ENCODE measurements at regions not wholly inside any gene's neighbourhood (a gene's known extent, or its start where the extent isn't known, plus 50 kb on each side); places are given as distances from the start of the nearest gene placed in this dataset.

DNA sequence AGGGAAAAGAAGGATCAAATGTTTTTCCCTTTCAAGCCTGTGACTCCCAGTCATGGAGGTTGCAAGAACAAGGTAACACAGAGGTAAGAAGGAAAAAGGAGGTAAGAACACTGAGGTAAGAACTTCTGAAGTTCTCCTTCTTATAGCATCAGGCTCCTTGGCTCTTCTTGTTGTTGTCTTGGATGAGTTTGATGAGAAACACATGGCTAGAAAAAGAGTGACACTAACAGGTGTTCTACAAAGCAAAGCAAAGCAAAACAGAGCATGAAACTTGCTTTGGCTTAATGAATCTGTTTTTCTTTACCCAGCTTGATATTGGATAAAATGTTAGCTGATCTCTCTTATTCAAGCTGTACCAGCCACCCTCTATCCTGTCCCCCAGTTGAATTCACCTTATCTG, 231.2 kb upstream of the F9 start:
- ATAC-seq (no peak), DNase-seq (ENCODE audit: low spot score) (no peak)
- Mint-ChIP-seq H3K36me3 (no peaks in the 10 kb centered on the region), H3K27ac (no peak overlapping the region), H3K27me3 (ENCODE audit: low read depth) (no peaks in the 10 kb centered on the region; the same call in 1 of the 2 replicates), H3K4me1 (peaks cover 22% of the 10 kb centered on the region), H3K9me3 (no peaks in the 10 kb centered on the region), H3K4me3 (no peak overlapping the region)
- CTCF ChIA-PET = no interaction called here
- TF ChIP-seq, protein P1, sequence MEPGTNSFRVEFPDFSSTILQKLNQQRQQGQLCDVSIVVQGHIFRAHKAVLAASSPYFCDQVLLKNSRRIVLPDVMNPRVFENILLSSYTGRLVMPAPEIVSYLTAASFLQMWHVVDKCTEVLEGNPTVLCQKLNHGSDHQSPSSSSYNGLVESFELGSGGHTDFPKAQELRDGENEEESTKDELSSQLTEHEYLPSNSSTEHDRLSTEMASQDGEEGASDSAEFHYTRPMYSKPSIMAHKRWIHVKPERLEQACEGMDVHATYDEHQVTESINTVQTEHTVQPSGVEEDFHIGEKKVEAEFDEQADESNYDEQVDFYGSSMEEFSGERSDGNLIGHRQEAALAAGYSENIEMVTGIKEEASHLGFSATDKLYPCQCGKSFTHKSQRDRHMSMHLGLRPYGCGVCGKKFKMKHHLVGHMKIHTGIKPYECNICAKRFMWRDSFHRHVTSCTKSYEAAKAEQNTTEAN (CRISPR knock-in tag; IDR thresholded peaks at IDR 0.05) = no peak
- TF ChIP-seq, protein P2, sequence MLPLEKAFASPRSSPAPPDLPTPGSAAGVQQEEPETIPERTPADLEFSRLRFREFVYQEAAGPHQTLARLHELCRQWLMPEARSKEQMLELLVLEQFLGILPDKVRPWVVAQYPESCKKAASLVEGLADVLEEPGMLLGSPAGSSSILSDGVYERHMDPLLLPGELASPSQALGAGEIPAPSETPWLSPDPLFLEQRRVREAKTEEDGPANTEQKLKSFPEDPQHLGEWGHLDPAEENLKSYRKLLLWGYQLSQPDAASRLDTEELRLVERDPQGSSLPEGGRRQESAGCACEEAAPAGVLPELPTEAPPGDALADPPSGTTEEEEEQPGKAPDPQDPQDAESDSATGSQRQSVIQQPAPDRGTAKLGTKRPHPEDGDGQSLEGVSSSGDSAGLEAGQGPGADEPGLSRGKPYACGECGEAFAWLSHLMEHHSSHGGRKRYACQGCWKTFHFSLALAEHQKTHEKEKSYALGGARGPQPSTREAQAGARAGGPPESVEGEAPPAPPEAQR (CRISPR knock-in tag; IDR thresholded peaks at IDR 0.05) = no peak
- no peak for TF ChIP-seq ZNF232 (CRISPR knock-in tag; IDR thresholded peaks at IDR 0.05)
- POLR2A ChIA-PET = no interaction called here

- Mint-ChIP-seq H3K27me3 (ENCODE audit: low read depth) (no peaks in the 10 kb centered on the region; the same call in 1 of the 2 replicates), H3K36me3 (no peaks in the 10 kb centered on the region), H3K9me3 (no peaks in the 10 kb centered on the region), H3K4me3 (no peak overlapping the region), H3K27ac (no peak overlapping the region), H3K4me1 (peaks cover 22% of the 10 kb centered on the region)
- no peak for ATAC-seq
- CTCF ChIA-PET = no interaction called here
- no peak for TF ChIP-seq SMAD4 (CRISPR knock-in tag; IDR thresholded peaks at IDR 0.05)
- no peak for TF ChIP-seq ATF1 (CRISPR knock-in tag; IDR thresholded peaks at IDR 0.05)
- TF ChIP-seq ELF4 (CRISPR knock-in tag; IDR thresholded peaks at IDR 0.05; ENCODE audit: low read depth) = no peak
- no peak for TF ChIP-seq SMAD3 (CRISPR knock-in tag; IDR thresholded peaks at IDR 0.05; ENCODE audit: borderline replicate concordance)
- TF ChIP-seq, protein P3, sequence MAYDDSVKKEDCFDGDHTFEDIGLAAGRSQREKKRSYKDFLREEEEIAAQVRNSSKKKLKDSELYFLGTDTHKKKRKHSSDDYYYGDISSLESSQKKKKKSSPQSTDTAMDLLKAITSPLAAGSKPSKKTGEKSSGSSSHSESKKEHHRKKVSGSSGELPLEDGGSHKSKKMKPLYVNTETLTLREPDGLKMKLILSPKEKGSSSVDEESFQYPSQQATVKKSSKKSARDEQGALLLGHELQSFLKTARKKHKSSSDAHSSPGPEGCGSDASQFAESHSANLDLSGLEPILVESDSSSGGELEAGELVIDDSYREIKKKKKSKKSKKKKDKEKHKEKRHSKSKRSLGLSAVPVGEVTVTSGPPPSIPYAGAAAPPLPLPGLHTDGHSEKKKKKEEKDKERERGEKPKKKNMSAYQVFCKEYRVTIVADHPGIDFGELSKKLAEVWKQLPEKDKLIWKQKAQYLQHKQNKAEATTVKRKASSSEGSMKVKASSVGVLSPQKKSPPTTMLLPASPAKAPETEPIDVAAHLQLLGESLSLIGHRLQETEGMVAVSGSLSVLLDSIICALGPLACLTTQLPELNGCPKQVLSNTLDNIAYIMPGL (CRISPR knock-in tag; IDR thresholded peaks at IDR 0.05) = no peak
- no peak for TF ChIP-seq USF2 (CRISPR knock-in tag; IDR thresholded peaks at IDR 0.05)
- TF ChIP-seq ZNF396 (CRISPR knock-in tag; IDR thresholded peaks at IDR 0.05; ENCODE audit: borderline replicate concordance) = no peak
- no peak for TF ChIP-seq ESRRA (CRISPR knock-in tag; IDR thresholded peaks at IDR 0.05; ENCODE audit: borderline replicate concordance)
- no peak for TF ChIP-seq GABPB1 (CRISPR knock-in tag; IDR thresholded peaks at IDR 0.05)
- TF ChIP-seq, protein P4, sequence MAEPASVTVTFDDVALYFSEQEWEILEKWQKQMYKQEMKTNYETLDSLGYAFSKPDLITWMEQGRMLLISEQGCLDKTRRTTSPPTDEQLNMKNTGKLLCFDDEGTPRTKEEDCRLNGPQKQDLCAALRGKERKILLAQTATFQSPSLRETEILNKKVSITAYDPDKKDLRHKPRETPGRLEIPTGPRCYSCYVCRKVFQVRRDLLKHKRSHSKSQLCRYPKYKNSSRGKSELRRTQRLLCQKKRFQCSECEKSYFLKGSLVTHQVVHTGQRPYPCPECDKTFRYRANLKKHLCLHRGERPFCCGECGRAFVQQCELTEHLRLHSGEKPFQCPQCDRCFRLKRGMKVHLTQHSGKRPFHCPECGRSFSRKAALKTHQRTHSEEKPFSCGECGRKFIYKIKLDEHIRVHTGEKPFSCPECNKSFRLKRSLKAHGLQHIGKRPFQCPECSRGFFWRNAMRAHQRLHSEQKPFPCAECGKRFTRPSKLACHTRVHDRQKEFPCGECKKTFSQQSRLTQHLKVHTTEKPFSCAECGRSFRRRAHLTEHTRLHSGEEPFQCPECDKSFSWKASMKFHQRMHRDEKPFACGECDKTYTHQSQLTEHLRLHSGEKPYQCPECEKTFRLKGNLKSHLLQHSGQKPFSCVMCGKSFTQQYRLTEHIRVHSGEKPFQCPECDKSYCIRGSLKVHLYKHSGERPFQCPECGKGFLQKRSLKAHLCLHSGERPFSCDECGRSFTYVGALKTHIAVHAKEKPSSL (CRISPR knock-in tag; conservative IDR thresholded peaks at IDR 0.05) = no peak
- DNase-seq (ENCODE audit: low spot score) = no peak
- POLR2A ChIA-PET = no interaction called here
These were observed 232.1 kb upstream of the F9 start for GRCh38 chrX:139298437-139298836.

DNA sequence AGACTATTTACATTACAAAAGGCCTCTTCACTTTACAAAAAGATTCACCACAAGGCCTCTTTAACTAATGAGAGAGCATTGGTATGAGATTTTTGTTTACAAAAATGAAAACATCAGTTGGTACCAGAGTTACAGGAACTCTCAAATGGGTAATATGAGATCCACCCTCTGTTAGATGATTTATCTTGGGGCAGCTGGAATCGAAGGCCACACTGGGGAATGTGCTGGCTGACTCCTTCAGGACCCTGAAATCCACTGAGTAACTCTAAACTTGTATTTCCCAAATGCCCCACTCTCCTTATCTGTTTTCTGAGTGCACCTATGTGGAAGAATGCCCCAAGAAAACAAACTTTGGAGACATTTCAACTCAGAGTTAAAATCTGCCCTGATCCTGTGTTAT, 232.9 kb upstream of the F9 start:
- Mint-ChIP-seq H3K9me3 (no peaks in the 10 kb centered on the region), H3K4me3 (no peak overlapping the region), H3K36me3 (no peaks in the 10 kb centered on the region), H3K4me1 (peaks cover 22% of the 10 kb centered on the region), H3K27ac (no peak overlapping the region), H3K27me3 (ENCODE audit: low read depth) (no peaks in the 10 kb centered on the region; the same call in 1 of the 2 replicates)
- ChIA-PET POLR2A (no interaction called here), CTCF (no interaction called here)
- DNase-seq (ENCODE audit: low spot score) (no peak), ATAC-seq (no peak)
- TF ChIP-seq USF1 (CRISPR knock-in tag; IDR thresholded peaks at IDR 0.05) = no peak
- TF ChIP-seq MYBL2 (CRISPR knock-in tag; IDR thresholded peaks at IDR 0.05) = no peak
- TF ChIP-seq E2F1 (CRISPR knock-in tag; IDR thresholded peaks at IDR 0.05) = no peak
- TF ChIP-seq ZNF263 (CRISPR knock-in tag; IDR thresholded peaks at IDR 0.05; ENCODE audit: low read depth) = no peak
- TF ChIP-seq TCF7 (CRISPR knock-in tag; IDR thresholded peaks at IDR 0.05; ENCODE audit: low read depth) = no peak
- TF ChIP-seq NR1H2 (CRISPR knock-in tag; IDR thresholded peaks at IDR 0.05) = no peak
- no peak for TF ChIP-seq JAZF1 (CRISPR knock-in tag; IDR thresholded peaks at IDR 0.05)
- no peak for TF ChIP-seq TEAD1 (CRISPR knock-in tag; IDR thresholded peaks at IDR 0.05)
- TF ChIP-seq ATF2 (CRISPR knock-in tag; IDR thresholded peaks at IDR 0.05; ENCODE audit: borderline replicate concordance, low read depth) = no peak
- no peak for TF ChIP-seq FOXK1 (CRISPR knock-in tag; IDR thresholded peaks at IDR 0.05)

Measured in WTC11 (cell line).